ENCODE measurements at regions not wholly inside any gene's neighbourhood (a gene's known extent, or its start where the extent isn't known, plus 50 kb on each side); places are given as distances from the start of the nearest gene placed in this dataset.

DNA sequence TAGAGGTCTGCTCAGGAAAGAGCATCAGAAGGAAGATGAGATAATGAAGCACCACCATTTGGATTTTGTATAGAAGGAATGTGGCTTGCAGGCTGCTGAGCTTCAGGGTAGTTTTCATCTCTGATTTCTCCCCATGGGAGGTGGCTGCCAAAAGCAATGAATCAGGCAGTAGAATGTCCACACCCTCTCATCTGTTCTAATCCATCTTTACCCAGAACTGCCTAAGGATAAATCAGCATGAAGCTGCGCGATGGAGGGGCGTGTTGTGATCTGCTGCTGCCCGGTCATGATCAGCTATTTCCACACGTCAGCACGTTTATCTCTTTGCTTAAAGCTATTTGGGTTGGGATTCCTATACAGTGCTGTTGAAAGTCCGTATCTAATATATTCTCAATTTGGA lies 295.4 kb downstream of the FOXA2 start:
- DNase-seq (ENCODE audit: low spot score): no peak
- intact Hi-C loops (cut with DNase I): no loop called here

DNA sequence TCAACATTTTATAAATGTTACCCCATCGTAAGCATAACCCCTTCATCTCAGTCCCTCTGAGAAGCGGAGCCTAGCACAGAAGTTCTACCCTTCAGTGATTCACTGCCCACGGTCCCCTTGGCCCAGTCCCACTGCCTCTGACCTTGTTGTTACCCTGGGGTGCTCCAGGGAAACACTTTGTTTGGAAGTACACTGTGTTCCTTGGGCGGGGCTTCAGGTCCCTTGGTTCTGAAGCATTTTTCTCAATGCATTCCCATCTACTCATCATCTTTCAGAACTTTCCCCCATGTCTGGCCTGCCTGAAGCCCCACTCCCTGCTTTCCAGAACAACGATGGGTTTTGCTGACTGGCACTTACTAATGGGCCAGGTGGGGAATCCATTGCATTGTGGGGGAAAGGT lies 296.2 kb downstream of the FOXA2 start:
- DNase-seq (ENCODE audit: low spot score): no peak
- intact Hi-C loops (cut with DNase I): no loop called here

DNA sequence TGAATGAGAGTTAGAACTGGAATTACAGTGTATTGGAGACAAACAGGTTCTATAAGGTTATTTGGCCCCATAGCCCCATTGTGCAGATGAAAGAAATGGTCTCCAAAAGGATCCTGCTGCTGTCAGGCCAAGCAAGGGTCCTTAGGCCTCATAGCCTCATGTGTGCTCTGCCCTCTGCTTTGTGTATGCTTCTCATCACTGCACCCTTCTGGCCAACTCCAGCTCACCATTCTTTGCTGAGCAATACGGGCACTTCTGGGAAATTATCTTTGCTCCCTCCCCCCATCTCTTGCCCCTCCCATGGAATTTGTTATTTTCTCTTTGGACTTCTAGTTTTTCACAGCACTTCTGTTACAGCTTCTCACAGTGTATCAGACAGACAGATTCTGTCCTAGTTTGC lies 298.8 kb downstream of the FOXA2 start:
- no peak for DNase-seq (ENCODE audit: low spot score)
- intact Hi-C loops (cut with DNase I): no loop called here

DNA sequence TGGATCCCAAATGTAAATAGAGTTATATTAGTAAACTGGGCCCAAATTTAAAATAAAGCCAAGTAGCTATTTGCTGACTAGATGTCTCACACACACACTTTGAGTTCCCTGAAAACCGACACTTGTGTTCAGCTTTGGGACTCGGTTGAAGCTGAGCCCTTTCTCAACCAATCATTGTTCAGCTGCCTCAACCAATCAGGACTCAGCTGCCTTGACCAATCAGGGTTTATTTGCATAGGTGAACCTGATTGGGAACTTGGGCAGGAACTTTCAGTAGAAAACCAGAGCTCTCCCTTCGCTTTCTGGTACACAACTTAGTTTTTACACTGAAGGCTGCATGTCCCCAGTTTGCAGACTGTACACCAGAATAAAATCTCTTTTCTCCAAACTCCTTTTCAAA lies 301.7 kb downstream of the FOXA2 start:
- DNase-seq (ENCODE audit: low spot score): no peak
- intact Hi-C loops (cut with DNase I): no loop called here

DNA sequence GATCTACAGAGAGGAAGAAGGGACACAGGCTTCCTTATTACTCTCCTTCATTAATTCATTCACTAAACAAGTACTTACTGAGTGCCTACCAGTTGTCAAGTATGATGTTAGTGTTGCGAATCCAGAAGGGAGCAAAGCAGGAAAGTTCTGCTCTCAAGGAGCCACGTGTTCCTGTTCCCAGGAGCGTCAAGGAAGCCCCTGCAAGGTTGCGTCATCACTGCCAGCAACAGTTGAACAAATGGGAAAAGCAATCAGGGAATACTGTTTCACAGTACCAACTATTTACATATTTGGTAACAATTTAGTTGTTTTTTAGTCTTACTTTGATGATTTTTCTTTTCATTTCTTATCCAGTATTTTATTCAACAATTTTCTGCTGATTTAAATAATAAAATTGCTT lies 310.0 kb downstream of the FOXA2 start:
- intact Hi-C loops (cut with DNase I): no loop called here
- no peak for DNase-seq (ENCODE audit: low spot score)

DNA sequence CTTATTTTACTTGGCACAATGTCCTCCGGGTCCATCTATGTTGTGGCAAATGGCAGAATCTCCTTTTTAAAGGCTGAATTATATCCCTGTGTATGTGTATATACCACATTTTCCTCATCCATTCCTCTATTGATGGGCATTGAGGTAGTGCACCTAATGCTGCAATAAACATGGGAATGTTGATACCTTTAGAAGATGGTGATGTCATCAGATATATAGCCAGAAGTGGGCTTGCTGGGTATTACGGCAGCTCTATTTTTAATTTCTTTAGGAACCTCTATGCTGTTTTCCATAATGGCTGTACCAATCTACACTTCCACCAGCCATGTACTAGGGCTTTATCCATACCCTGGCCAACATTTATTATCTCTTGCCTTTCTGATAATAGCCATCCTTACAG lies 315.7 kb downstream of the FOXA2 start:
- DNase-seq (ENCODE audit: low spot score): no peak
- intact Hi-C loops (cut with DNase I): no loop called here

DNA sequence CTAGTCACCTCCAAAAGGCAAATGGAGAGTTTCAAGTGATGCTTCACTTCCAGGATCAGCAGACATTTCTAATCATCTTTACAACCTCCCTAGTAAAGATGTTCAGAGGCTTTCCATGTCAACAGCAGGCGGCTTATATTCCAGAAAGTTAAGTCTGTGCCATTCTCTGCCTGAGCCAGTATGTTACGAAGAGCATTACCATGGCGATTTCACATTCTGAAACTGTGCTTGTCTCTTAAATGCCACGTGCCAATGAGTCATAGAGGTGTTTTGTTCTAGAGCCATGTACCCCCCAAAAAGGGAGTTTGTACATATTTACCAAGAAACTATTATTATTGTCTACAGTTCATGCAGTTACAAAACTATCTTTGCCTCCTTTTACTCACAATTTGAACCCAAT lies 319.5 kb downstream of the FOXA2 start:
- intact Hi-C loops (cut with DNase I): no loop called here
- DNase-seq (ENCODE audit: low spot score): no peak

DNA sequence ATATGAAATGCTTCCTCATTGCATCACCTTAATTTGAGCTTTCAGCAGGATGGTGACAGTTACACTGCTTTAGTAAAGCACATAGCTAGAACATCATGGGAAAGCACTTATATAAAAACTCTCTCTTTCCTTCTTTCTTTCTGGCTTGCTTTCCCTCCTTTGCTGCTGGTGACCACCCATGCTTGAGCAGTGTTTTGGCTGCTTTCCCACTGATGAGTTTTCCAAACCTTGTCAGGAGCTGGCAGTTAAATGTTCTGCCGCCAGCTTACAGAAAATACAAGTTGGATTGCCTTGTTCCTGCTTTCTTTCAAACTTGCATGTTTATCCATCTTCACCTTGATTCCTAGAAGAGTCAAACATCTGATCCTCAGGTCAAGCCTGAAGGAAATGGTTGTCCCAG lies 323.9 kb downstream of the FOXA2 start:
- DNase-seq (ENCODE audit: low spot score): no peak
- intact Hi-C loops (cut with DNase I): no loop called here

DNA sequence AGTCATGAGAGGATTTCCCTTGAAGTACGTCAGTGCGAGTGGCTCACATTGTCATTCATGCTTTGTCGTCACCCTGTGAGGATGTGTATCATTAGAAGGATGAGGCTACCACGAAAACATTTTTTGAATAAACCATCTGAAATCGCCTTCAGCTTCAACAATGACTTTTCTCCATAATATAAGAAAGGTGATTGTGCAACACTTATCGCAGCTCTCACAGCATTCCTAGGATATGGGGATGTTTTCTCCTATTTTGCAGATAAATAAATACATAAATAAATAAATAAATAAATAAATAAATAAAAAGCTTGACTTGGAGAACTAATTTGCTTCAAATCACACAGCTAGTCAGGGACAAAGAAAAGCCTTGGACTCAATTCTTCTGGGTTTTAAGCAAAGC lies 326.5 kb downstream of the FOXA2 start:
- DNase-seq (ENCODE audit: low spot score): no peak
- intact Hi-C loops (cut with DNase I): no loop called here

DNA sequence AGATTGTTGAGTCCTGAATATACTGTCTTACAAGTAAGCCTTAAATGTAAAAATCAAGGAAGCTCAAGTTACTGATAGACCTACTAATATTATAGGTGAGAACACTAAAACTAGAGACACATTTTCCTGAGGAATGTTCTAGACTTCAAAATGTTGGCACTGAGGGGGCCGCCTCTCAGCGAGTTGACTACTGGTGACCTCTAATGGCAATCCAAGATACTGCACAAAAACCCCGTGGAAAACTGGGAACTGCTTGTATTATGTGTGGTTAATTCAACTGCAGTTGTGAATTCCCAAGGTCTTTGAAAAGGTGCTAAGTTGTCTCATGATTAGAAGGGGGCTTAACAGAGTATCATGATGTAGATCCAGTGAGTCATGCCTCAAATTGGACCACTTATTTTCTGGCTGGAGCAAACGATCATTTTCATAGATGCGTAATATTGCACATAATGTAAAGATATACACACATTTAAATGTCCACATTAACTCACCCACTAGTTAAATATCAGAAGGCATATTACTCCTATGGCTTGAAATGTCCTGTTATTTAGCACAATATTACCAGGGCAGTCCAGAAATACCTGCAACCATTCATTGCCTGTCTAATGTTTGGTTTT lies 336.2 kb downstream of the FOXA2 start:
- no peak for DNase-seq (ENCODE audit: low spot score)
- intact Hi-C loops (cut with DNase I): loop anchor here (5.0 to 10.0 kb wide), 2 partner anchors 443 to 531 kb away; no protein-coding TSS in a partner anchor

DNA sequence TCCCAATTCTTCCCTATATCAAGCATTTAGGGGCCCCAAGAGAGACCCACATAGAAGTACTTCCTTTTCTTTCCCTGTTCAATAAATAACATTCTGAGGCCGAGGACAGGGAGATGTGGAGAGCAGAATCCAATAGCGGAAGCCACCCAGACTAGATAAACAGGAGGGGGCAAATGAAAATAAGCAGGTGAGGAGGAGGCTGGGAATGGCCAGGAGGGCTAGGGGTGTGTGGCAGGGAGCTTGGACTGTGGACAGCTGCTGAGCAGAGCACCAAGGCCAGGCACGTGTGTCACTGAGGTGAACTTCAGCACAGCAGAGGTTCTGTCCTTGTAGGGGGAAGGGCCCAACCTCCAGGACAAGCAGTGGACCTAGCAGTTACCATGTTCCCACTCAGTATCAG lies 339.2 kb downstream of the FOXA2 start:
- no peak for DNase-seq (ENCODE audit: low spot score)
- intact Hi-C loops (cut with DNase I): loop anchor here (5.0 to 10.0 kb wide), 2 partner anchors 440 to 528 kb away; no protein-coding TSS in a partner anchor

DNA sequence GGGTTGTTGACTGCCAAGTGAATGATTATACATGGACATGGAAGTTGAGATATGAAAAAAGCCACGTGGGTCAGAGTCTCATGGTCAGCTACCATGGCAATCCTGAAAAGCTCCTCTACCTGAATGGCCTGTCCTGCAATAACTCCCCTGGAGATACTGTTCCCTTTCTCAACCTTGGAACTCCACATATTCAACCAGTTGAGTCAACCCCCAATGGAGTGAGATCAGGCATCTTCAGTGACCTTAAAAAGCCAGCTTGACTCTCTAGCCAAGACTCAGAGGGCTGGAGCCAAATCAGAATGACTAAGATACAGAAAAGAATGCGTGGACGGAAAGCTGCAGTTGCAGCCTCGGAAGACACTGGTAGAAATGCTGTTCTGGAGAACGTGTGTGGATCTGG lies 341.3 kb downstream of the FOXA2 start:
- intact Hi-C loops (cut with DNase I): loop anchor here (10.0 kb wide), 1 partner anchor 438 kb away; no protein-coding TSS in a partner anchor
- no peak for DNase-seq (ENCODE audit: low spot score)

DNA sequence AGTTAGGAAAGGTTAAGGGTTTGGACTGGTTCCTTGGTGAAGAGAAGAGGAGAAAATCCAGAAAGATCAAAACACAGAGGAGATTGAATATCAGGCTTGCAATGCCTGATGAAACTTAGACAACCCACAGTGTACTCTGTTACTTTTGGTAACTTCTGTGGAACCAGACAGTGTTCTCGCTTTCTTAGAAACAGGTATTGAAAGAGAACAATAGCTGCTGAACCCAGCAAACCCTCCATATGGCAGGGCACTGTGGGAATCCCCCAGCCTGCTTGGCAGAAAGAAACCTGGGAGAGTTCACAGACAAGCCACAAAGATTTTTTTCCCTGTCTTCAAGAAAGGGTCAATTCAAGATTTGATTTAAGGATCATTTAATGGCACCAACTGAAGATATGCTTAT lies 342.8 kb downstream of the FOXA2 start:
- DNase-seq (ENCODE audit: low spot score): no peak
- intact Hi-C loops (cut with DNase I): loop anchor here (10.0 kb wide), 1 partner anchor 437 kb away; no protein-coding TSS in a partner anchor

DNA sequence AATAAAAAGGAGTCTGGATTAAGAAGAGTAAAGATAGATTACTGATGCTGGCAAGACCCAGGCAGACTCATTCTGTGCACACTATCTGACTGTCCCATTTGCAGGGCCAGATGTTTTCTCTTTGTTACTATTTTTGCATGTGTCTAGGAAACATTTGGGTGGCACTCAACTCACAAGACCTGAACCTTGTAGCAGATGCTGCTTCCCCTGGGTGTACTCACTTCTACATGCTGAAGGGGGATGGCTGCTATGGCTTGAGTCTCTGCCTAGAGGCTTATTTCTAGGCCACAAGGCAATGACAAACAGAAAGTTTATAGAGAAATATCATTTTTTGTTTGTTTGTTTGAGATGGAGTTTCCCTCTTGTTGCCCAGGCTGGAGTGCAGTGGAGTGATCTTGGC lies 351.4 kb downstream of the FOXA2 start:
- no peak for DNase-seq (ENCODE audit: low spot score)
- intact Hi-C loops (cut with DNase I): no loop called here

DNA sequence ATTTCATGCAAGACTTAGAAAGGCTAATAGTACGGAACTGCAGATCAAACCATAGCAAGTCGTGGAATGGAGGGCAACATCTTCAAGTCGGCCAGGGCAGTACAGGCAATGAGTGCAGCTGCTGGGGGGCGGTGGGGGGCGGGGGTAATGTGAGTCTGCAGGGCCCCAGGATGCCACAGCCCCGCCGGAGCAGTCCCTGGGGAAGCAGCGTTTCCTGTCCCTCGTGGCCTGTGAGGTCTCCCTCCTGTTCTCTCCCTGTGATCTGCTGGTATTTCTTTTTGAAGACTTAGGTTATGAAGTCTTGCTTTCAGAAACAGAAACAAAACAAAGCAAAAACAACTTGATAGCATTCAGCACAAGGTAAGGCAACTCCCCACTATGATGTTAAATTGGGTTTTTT lies 351.9 kb downstream of the FOXA2 start:
- intact Hi-C loops (cut with DNase I): no loop called here
- DNase-seq (ENCODE audit: low spot score): no peak

DNA sequence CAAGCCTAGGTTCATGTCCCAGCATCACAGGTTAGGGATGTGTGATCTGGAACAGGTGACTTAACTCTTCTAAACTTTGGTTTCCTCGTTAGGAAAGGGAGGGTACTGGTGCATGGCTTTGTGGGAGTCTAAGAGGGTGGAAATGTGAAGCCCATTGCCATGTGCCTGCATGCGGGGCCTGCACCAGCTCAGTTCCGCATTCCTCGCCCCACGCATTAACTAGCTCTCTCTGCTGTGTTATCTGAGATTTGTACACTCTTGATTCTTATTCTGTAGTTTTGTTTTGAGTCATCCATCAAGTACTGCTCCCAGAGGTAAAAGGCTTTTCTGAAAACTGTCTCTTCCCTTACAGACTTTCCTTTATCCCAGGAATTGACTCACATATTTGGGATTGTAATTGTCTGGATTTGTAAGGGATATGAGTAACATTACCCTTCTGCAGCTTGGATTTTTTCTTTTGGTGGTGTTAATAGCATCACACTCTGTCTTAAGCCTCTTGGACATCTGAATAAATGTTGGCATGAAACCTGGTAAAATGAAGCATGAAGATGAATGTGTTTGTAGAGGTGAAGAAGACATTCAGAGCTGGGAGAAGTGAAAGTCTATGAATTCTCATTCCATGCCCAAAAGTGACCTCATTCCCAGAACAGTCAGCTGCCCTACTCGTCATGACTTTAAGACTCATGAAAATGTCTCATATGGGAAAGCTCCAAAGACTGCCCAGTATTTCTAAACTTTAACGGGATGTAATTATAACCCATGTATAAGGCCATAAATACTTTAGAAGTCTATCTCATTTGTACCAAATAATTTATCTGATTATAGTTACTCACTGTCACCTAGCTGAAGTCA lies 357.3 kb downstream of the FOXA2 start:
- intact Hi-C loops (cut with DNase I): no loop called here
- DNase-seq (ENCODE audit: low spot score): no peak

DNA sequence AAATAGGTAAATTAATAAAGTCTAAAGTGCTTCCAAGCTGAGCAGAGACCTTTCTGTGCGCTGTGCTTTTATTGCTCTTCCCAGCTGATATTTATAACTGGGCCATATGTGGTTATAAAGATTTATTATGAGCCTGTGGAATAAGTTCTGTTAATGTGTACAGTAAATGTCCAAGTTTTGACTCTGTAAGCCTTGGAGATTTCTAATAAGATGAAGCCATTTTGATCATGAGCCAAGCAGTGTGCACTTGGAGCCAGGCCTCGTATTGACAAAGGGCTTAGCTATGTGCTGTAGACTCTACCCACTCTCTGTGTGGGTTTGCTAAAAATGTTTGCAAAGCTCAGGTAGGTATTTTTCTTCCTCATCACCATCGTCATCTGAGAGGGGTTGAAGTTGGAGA lies 361.1 kb downstream of the FOXA2 start:
- intact Hi-C loops (cut with DNase I): no loop called here

DNA sequence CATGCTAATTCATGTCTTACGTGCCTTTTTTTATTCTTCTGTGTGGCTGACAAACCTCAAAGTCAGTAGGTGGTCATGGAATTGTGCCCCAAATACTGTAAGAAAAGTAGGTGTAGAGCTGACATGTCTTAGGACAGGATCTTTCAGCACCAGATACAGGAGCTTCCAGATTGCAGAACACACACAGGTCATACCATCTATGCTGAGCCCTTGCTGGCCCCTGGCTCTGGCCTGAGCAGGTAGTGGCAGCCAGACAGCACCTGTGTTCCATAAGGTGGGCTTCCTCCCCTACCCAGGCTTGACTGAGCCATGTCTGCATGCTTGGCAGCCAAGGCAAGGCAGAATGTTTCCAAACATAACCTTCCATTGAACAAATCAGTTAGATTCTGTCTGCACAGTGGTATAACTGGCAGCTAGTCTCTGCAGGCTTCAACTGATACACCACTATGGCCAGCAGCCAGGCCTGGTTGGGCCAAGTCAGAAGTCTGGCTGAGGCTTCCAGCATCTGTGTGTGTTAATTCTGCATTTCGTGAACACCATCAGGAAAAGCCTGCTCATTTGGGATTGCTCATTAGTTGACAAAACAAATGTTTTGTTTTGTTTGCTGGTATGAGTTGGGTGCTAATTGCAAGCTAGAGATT lies 366.5 kb downstream of the FOXA2 start:
- intact Hi-C loops (cut with DNase I): no loop called here
- no peak for DNase-seq (ENCODE audit: low spot score)

More for the DNA sequence above, 361.1 kb downstream of the FOXA2 start:
- DNase-seq (ENCODE audit: low spot score): no peak

DNA sequence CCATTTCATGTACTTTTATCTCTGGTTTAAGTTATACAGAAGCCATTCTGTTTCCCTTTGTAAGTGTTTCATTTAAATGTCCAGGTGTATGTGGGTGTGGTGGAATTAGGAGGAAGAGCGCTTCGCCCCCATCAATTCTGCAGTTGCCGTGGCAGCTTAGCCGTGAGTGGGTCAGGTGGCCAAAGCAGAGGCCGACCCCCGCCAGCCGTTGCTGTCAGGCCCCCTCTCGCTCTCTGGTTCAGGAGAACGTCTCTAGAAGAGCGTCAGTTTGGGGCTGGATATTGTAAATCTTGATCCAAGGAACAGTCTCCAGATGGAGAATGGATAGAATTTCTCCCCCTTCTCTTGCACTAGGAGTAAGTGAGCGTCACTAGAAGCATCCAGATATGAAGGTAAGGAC lies 367.4 kb downstream of the FOXA2 start:
- intact Hi-C loops (cut with DNase I): no loop called here

DNA sequence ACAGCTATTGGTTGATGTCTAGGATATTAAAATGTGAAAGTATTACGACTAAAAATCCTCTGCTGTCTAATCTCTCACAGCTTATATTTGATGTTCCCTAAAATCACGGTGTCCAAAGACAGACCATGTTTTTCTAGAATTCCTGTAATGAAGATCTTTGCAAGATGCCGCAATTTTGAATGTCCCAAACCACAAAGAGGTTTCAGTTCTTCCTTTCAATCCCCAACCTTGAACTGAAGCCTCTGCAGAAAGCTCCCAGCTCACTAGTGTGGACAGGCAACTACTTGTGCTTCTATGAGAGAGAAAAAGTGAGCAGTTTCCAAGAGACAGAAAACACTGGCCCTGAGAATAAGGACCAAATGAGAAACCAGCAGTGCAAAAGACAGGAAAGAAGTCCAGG lies 370.1 kb downstream of the FOXA2 start:
- DNase-seq (ENCODE audit: low spot score): no peak
- intact Hi-C loops (cut with DNase I): no loop called here

More for the DNA sequence above, 367.4 kb downstream of the FOXA2 start:
- no peak for DNase-seq (ENCODE audit: low spot score)

DNA sequence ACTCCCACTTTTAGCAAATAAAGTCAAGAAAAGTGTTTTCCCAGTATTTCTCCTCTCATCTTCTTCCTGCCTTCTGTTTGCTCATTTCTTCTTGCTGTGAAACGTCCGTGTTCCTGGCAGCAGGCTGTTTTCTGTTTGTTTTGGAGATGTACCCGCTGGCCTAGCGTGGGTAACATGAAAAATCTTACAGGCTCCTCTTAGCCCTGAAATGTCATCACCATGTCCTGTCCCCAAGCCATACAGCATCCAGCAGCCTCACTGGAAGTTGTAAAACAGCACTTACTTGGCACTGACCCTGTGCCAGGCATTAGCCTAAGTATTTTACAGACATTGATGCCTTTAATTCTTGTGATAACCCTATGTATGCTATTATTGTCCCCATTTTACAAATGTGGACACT lies 371.1 kb downstream of the FOXA2 start:
- intact Hi-C loops (cut with DNase I): no loop called here
- no peak for DNase-seq (ENCODE audit: low spot score)
